SK-N-SH treated with all-trans-retinoic acid at 6 μM for 48 hours (cell line): ENCODE measurements at regions not wholly inside any gene's neighbourhood (a gene's known extent, or its start where the extent isn't known, plus 50 kb on each side); places are given as distances from the start of the nearest gene placed in this dataset.

Experiments used
- ATAC-seq: fragments of 200-7000 bp; cut with Tn5 transposase; 3 replicates; pipeline ENCODE4 v1.9.1; 2020; ENCODE audit warnings: mild to moderate bottlenecking, moderate library complexity
- ARNTL ChIP-seq: fragments of 450-650 bp; formaldehyde crosslinking; IDR thresholded peaks from 2 replicates; pipeline ENCODE4 v1.5.0; 2020; ENCODE audit warnings: low read depth, mild to moderate bottlenecking, moderate library complexity, borderline replicate concordance
- CSDC2 ChIP-seq: fragments of 250-450 bp; sonication (Bioruptor Pico); IDR thresholded peaks from 2 replicates; pipeline ENCODE4 v1.5.0; 2020; ENCODE audit warnings: mild to moderate bottlenecking, moderate library complexity
- ESRRG ChIP-seq: fragments of 250-450 bp; sonication (Bioruptor Pico); IDR thresholded peaks from 2 replicates; pipeline ENCODE4 v1.6.1; 2021; ENCODE audit warnings: mild to moderate bottlenecking
- GLIS3 ChIP-seq: fragments of 250-450 bp; sonication (Bioruptor Pico); IDR thresholded peaks from 2 replicates; pipeline ENCODE4 v1.5.0; 2020; ENCODE audit warnings: mild to moderate bottlenecking, moderate library complexity
- ISL1 ChIP-seq: fragments of 250-450 bp; sonication (Bioruptor Pico); IDR thresholded peaks from 2 replicates; pipeline ENCODE4 v2.1.2; 2022; ENCODE audit warnings: mild to moderate bottlenecking, moderate library complexity
- OSR1 ChIP-seq: fragments of 250-450 bp; sonication (Bioruptor Pico); IDR thresholded peaks from 2 replicates; pipeline ENCODE4 v1.8.0; 2022; ENCODE audit warnings: moderate library complexity, mild to moderate bottlenecking, inconsistent platforms
- PPARA ChIP-seq: fragments of 250-450 bp; sonication (Bioruptor Pico); IDR thresholded peaks from 2 replicates; pipeline ENCODE4 v1.5.0; 2020; ENCODE audit warnings: mild to moderate bottlenecking, borderline replicate concordance
- RARB ChIP-seq: fragments of 250-450 bp; sonication (Bioruptor Pico); IDR thresholded peaks from 2 replicates; pipeline ENCODE4 v1.8.0; 2021; ENCODE audit warnings: mild to moderate bottlenecking, moderate library complexity
- SNAI2 ChIP-seq: fragments of 250-450 bp; sonication (Bioruptor Pico); IDR thresholded peaks from 2 replicates; pipeline ENCODE4 v1.5.0; 2020; ENCODE audit warnings: mild to moderate bottlenecking, moderate library complexity
- TCF4 ChIP-seq: fragments of 250-450 bp; sonication (Bioruptor Pico); IDR thresholded peaks from 2 replicates; pipeline ENCODE4 v1.8.0; 2021; ENCODE audit warnings: mild to moderate bottlenecking, moderate library complexity, borderline replicate concordance
- TOX ChIP-seq: fragments of 250-450 bp; sonication (Bioruptor Pico); IDR thresholded peaks from 2 replicates; pipeline ENCODE4 v1.8.0; 2021; ENCODE audit warnings: mild to moderate bottlenecking, moderate library complexity, borderline replicate concordance
- ZC3H10 ChIP-seq: fragments of 250-450 bp; sonication (Bioruptor Pico); IDR thresholded peaks from 2 replicates; pipeline ENCODE4 v1.5.1; 2021; ENCODE audit warnings: mild to moderate bottlenecking, moderate library complexity
- ZFP3 ChIP-seq: fragments of 250-450 bp; sonication (Bioruptor Pico); IDR thresholded peaks from 2 replicates; pipeline ENCODE4 v1.5.0; 2020; ENCODE audit warnings: mild to moderate bottlenecking, moderate library complexity
- ZFP30 ChIP-seq: fragments of 450-650 bp; formaldehyde crosslinking; IDR thresholded peaks from 2 replicates; pipeline ENCODE4 v1.5.0; 2022; ENCODE audit warnings: mild to moderate bottlenecking, moderate library complexity
- ZNF565 ChIP-seq: fragments of 450-650 bp; formaldehyde crosslinking; conservative IDR thresholded peaks from 2 replicates; pipeline ENCODE4 v1.5.0; 2020; ENCODE audit warnings: low read depth, mild to moderate bottlenecking, moderate library complexity
- ZNF70 ChIP-seq: fragments of 450-650 bp; formaldehyde crosslinking; IDR thresholded peaks from 2 replicates; pipeline ENCODE4 v1.5.0; 2020; ENCODE audit warnings: mild to moderate bottlenecking, moderate library complexity
- TF ChIP-seq, protein P1 (sequence below): fragments of 250-450 bp; sonication (Bioruptor Pico); IDR thresholded peaks from 2 replicates; pipeline ENCODE4 v1.5.0; 2020; ENCODE audit warnings: mild to moderate bottlenecking, moderate library complexity
- TF ChIP-seq, protein P2 (sequence below): fragments of 250-450 bp; sonication (Bioruptor Pico); IDR thresholded peaks from 2 replicates; pipeline ENCODE4 v1.8.0; 2021; ENCODE audit warnings: low read depth, mild to moderate bottlenecking, moderate library complexity, borderline replicate concordance
- TF ChIP-seq, protein P3 (sequence below): fragments of 250-450 bp; sonication (Bioruptor Pico); IDR thresholded peaks from 2 replicates; pipeline ENCODE4 v1.5.1; 2021; ENCODE audit warnings: mild to moderate bottlenecking, moderate library complexity
- TF ChIP-seq, protein P4 (sequence below): fragments of 250-450 bp; sonication (Bioruptor Pico); IDR thresholded peaks from 2 replicates; pipeline ENCODE4 v1.5.1; 2020; ENCODE audit warnings: low read depth, mild to moderate bottlenecking, moderate library complexity

DNA sequence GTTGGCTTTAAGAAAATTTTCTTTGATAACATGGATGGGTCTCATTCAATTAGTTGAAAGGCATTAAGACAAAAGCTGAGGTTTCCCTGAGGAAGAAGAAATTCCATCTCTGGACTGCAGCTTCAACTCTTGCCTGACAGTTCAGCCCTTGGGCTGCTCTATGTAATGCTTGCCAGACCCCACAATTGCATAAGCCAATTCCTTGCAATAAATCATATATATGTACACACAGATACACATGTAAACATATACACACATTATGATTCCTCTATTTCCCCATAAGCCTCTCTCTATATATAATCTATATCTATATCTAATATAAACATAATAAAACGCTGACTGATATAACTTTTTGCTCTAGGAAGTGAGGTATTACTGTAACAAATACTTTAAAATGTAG, 301.5 kb upstream of the PRMT6 start:
- TF ChIP-seq TCF4 (CRISPR knock-in tag) (no peak), ZNF70 (CRISPR knock-in tag) (no peak), OSR1 (no peak), ZNF565 (no peak), ZFP3 (CRISPR knock-in tag) (no peak), ZC3H10 (no peak), PPARA (no peak), CSDC2 (no peak), ARNTL (CRISPR knock-in tag) (no peak), ZFP30 (CRISPR knock-in tag) (no peak), ISL1 (no peak), ESRRG (CRISPR knock-in tag) (no peak), RARB (CRISPR knock-in tag) (no peak), SNAI2 (CRISPR knock-in tag) (no peak), TOX (CRISPR knock-in tag) (no peak)
- TF ChIP-seq, protein P1, sequence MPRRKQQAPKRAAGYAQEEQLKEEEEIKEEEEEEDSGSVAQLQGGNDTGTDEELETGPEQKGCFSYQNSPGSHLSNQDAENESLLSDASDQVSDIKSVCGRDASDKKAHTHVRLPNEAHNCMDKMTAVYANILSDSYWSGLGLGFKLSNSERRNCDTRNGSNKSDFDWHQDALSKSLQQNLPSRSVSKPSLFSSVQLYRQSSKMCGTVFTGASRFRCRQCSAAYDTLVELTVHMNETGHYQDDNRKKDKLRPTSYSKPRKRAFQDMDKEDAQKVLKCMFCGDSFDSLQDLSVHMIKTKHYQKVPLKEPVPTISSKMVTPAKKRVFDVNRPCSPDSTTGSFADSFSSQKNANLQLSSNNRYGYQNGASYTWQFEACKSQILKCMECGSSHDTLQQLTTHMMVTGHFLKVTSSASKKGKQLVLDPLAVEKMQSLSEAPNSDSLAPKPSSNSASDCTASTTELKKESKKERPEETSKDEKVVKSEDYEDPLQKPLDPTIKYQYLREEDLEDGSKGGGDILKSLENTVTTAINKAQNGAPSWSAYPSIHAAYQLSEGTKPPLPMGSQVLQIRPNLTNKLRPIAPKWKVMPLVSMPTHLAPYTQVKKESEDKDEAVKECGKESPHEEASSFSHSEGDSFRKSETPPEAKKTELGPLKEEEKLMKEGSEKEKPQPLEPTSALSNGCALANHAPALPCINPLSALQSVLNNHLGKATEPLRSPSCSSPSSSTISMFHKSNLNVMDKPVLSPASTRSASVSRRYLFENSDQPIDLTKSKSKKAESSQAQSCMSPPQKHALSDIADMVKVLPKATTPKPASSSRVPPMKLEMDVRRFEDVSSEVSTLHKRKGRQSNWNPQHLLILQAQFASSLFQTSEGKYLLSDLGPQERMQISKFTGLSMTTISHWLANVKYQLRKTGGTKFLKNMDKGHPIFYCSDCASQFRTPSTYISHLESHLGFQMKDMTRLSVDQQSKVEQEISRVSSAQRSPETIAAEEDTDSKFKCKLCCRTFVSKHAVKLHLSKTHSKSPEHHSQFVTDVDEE (CRISPR knock-in tag), result no peak
- TF ChIP-seq, protein P2, sequence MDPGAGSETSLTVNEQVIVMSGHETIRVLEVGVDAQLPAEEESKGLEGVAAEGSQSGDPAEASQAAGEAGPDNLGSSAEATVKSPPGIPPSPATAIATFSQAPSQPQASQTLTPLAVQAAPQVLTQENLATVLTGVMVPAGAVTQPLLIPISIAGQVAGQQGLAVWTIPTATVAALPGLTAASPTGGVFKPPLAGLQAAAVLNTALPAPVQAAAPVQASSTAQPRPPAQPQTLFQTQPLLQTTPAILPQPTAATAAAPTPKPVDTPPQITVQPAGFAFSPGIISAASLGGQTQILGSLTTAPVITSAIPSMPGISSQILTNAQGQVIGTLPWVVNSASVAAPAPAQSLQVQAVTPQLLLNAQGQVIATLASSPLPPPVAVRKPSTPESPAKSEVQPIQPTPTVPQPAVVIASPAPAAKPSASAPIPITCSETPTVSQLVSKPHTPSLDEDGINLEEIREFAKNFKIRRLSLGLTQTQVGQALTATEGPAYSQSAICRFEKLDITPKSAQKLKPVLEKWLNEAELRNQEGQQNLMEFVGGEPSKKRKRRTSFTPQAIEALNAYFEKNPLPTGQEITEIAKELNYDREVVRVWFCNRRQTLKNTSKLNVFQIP (CRISPR knock-in tag), result no peak
- TF ChIP-seq, protein P3, sequence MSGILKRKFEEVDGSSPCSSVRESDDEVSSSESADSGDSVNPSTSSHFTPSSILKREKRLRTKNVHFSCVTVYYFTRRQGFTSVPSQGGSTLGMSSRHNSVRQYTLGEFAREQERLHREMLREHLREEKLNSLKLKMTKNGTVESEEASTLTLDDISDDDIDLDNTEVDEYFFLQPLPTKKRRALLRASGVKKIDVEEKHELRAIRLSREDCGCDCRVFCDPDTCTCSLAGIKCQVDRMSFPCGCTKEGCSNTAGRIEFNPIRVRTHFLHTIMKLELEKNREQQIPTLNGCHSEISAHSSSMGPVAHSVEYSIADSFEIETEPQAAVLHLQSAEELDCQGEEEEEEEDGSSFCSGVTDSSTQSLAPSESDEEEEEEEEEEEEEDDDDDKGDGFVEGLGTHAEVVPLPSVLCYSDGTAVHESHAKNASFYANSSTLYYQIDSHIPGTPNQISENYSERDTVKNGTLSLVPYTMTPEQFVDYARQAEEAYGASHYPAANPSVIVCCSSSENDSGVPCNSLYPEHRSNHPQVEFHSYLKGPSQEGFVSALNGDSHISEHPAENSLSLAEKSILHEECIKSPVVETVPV, result no peak
- TF ChIP-seq, protein P4, sequence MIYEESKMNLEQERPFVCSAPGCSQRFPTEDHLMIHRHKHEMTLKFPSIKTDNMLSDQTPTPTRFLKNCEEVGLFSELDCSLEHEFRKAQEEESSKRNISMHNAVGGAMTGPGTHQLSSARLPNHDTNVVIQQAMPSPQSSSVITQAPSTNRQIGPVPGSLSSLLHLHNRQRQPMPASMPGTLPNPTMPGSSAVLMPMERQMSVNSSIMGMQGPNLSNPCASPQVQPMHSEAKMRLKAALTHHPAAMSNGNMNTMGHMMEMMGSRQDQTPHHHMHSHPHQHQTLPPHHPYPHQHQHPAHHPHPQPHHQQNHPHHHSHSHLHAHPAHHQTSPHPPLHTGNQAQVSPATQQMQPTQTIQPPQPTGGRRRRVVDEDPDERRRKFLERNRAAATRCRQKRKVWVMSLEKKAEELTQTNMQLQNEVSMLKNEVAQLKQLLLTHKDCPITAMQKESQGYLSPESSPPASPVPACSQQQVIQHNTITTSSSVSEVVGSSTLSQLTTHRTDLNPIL (CRISPR knock-in tag), result no peak
- no peak for ATAC-seq

DNA sequence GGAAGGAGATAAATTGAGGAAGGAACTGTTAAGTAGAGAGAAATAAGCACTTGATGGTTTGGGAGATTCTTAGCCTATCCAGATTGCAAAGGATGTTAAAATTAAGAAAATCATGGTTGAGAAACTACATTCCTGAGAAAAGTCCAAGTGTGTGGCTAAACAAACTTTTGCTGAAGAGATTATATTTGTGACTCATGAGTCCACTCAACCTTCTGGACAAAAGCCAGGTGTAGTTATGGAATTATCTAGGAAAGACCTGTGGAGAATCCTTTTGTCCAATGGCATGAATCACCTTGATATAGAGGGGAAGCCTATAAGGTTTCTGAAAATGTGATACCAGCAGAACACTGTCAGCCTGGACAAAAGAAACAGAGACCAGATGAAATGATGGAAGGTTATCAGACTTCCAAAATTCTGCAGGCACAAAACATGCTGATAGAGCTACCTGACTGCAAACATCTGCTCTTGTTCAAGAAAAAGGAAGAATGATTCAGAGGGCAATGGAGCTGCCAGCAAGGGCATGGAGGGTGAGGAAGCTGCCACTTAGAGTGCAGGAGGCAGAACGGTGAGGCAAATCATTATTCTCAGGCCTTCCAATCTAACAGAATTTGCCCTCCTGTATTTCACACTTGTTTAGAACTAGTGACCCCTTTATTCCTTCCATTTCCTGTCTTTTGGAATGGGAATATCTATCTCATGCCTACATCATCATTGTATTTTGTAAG, 300.6 kb upstream of the PRMT6 start:
- TF ChIP-seq ESRRG (CRISPR knock-in tag), result no peak
- ATAC-seq, result no peak; the same call in 2 of the 3 replicates

DNA sequence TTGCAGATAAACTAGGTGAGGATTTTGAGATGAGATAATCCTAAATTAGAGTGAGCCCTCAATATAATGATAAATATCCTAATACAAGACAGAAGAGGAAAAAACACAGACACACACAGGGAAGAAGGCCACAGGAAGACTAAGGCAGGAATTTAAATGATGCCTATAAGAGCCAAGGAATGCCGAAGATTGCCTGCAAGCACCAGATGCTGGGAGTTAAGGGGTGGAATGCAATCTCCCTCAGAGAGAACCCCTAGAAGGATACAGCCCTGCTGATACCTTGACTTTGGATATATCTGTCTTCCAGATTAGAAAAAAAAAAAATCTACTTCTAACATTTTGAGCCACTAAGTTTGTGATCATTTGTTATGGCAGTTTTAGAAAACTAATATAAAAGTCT, 299.7 kb upstream of the PRMT6 start:
- TF ChIP-seq RARB (CRISPR knock-in tag) (no peak), GLIS3 (CRISPR knock-in tag) (no peak), TOX (CRISPR knock-in tag) (no peak), ZNF565 (no peak), PPARA (no peak), SNAI2 (CRISPR knock-in tag) (no peak)
- TF ChIP-seq, protein P4 (CRISPR knock-in tag), result no peak
- TF ChIP-seq, protein P2 (CRISPR knock-in tag), result no peak
- ATAC-seq, result no peak
